Colon (tissue), 2 donors: ENCODE measurements at regions not wholly inside any gene's neighbourhood (a gene's known extent, or its start where the extent isn't known, plus 50 kb on each side); places are given as distances from the start of the nearest gene placed in this dataset.

ENCODE experiments used
- FAIRE-seq: peaks from 2 replicates; lab custom pipeline; 2012; peaks lifted over from hg19 to GRCh38; lab: Jason Lieb, UNC
- donor health status: control.
- donor health status: control.

- FAIRE-seq = no peak
Observed at GRCh38 chr2:120881981-120882788, 146.5 kb downstream of the GLI2 start.

- no peak for FAIRE-seq
Observed at GRCh38 chr2:120883607-120884440, 148.2 kb downstream of the GLI2 start.

- no peak for FAIRE-seq
Observed at GRCh38 chr2:120884472-120885290, 149.0 kb downstream of the GLI2 start.

GRCh38 chr2:120885321-120885720 lies 149.7 kb downstream of the GLI2 start:
- FAIRE-seq = no peak

DNA sequence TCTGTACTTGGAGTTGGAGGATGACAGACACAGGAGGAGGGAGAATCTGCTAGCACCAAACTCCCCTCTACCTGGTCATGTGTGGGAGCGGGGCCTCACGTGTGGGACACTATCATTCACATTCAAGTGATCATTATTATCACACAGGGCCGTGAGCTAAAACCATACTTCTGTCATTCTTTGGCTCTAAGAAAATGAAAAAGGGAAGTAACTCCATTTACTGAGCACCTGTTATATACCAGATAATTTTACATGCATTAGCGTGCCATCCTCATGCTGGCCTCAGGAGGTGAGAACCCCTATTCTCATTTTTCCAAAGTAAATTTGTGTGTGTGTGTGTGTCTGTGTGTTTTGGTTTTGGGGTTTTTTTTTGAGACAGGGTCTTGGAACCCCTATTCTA lies 150.1 kb downstream of the GLI2 start:
- no peak for FAIRE-seq

- FAIRE-seq = no peak
Observed at GRCh38 chr2:120886534-120887319, 151.1 kb downstream of the GLI2 start.

GRCh38 chr2:120887320-120887697 lies 151.6 kb downstream of the GLI2 start:
- FAIRE-seq = no peak

DNA sequence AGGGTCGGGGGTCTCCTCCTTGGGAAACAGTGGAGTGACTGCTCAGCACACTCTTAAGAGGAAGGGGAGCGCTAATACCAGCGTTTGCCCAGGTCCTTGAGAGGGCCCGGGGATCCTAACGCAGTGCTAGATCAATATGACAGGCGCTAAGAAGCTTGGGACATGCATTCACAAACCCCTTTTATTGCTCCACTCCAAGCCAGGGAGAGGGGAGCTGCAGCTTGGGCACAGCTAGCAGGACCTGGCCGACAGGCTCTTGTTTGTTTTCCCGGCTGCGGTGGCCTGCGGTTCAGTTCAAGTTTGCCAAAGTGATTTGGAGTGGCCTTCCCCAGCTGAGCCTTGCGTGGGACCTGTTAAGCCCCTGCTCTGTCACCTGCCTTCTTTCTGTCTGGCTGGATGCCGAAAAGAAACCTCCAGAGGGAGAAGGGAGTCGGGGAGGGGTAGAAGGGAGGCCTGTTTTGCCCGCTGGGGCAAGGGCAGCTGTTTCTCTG lies 152.1 kb downstream of the GLI2 start:
- no peak for FAIRE-seq

GRCh38 chr2:120888851-120889250 lies 153.2 kb downstream of the GLI2 start:
- no peak for FAIRE-seq

DNA sequence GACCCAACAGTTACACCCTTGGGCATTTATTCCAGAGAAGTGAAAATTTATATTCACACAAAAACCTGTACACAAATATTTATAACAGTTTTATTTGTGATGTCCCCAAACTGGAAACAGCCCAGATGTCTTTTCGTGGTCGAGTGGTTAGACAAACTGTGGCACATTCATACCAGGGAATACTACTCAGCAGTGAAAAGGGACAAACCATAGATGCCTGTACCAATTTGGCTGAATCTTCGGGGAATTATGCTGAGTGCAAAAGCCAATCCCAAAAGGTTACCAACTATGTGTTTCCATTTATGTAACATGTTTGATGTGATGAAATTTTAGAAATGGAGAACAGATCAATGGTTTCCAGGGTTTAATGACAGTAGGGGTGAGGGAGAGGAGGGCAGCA lies 154.3 kb downstream of the GLI2 start:
- no peak for FAIRE-seq

GRCh38 chr2:120890566-120891360 lies 155.1 kb downstream of the GLI2 start:
- no peak for FAIRE-seq

DNA sequence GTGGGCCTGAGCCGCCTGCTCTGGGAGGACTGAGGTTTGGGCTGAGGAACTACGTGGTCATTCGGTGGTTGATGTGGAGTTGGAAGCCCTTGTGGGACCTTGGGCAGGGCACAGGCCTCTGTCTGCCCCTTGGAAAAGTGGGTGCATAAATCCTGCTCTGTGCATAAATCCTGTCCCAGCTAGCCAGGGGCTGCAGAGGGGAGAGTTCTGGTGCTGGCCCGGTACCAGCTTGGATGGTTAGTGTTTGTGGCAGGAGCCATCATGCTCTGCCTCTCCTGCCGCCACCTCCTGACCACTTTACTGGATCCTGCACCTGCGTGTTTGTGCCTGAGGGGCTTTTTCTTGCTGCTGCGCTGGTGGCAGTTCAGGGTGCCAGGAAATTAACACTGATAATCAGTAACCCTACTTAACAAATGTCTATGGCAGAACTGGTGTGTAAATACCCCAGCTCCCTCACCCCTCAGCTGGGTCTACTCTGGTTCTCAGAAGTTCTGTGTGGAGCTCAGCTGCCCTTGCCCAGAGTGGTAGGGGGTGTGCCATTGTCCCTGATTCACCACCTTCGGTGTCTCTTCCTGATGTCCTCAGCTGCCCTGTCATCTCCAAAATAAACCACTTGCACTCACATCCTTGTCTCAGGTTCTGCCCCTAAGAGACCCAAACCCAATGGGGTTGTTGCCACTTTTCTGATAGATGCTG lies 156.8 kb downstream of the GLI2 start:
- no peak for FAIRE-seq

GRCh38 chr2:120892967-120893667 lies 157.4 kb downstream of the GLI2 start:
- FAIRE-seq = no peak

GRCh38 chr2:120893811-120894584 lies 158.3 kb downstream of the GLI2 start:
- no peak for FAIRE-seq

DNA sequence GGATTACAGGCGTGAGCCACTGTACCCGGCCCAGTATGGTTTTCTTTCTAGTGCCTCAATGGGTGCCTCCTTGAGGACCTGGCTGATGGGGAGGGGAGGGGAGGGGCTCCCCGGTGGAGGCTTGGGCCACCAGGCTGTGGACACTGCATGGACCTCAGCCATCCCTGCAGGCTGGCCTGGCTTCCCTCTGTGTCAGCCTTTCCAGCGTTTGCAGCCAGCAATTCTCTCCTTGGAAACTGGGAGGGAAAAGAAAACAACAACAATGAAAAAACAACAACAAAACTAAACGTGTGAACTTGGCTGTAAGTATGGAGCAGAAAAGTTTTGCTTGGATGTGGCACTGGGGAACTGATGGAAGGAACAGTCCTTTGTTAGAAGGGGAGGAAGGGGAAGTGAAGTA lies 159.3 kb downstream of the GLI2 start:
- FAIRE-seq = no peak

DNA sequence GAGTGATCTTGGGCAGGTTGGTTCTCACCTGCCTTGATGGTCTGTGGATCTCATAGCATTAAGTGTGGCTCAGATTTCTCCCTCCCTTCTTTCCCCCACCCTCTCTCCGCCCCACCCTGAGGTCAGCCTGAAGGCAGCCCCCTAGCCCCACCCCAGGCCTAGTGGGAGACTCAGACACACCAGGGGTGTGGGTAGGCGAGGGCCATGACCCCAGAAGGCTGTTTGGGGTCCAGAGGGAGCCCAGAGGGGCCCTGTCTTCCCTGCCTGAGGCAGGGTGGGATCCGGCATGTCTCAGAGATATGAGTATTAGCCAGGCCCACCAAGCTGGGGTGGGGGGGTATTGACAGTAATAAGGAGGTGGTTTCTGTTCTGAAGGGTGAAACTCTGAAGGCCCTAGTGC lies 160.5 kb downstream of the GLI2 start:
- no peak for FAIRE-seq

GRCh38 chr2:120896901-120897300 lies 161.2 kb downstream of the GLI2 start:
- FAIRE-seq = no peak

DNA sequence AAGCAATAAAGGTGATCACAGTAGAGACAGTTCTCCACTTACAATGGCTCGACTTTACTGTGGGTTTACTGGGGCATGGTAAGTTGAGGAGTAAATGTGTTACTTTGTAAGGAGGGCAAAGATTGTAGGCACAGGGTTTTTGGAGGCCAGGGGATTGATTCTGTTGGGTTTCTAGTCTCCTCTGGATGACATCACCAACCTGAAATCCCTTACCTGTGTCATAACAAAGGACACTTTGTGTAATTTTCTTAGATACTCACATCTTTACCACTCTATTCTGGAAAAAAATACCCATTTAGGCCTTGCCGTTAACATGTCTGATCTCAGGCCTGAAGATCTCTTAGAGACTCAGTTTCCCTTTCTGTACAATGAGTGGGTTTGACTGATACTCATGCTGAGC lies 161.7 kb downstream of the GLI2 start:
- FAIRE-seq = no peak

DNA sequence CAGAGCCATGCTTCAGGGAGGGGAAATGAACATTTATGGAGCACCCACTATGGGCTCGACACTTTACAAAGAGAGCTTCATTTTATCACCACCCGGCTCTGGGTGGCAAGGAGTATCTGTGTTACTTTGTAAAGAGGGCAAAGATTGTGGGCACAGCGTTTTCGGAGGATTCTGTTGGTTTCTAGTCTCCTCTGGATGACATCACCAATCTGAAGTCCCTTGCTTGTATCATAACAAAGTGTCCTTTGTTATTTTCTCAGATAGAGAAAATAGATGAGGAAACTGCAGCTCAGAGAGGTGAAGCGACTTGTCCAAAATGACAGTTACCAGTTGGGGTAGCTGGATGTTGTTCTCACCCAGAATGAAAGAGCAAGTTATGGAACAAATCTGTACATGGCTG lies 162.8 kb downstream of the GLI2 start:
- FAIRE-seq = no peak
